HG03095 (cell line): ENCODE measurements at regions not wholly inside any gene's neighbourhood (a gene's known extent, or its start where the extent isn't known, plus 50 kb on each side); places are given as distances from the start of the nearest gene placed in this dataset.

Experiments used
- ATAC-seq: cut with Tn5 transposase; IDR thresholded peaks from one replicate; pipeline ENCODE4 v1.9.1; 2021; ENCODE audit warnings: moderate library complexity; ENCODE audit not compliant: unreplicated experiment

GRCh38 chr7:91812388-91812787 lies 68.1 kb downstream of the MTERF1 start:
- ATAC-seq: no peak

- ATAC-seq: peak; percentile 83
These were observed 66.3 kb downstream of the MTERF1 start for GRCh38 chr7:91814189-91814588.
